ENCODE measurements at regions not wholly inside any gene's neighbourhood (a gene's known extent, or its start where the extent isn't known, plus 50 kb on each side); places are given as distances from the start of the nearest gene placed in this dataset.
"Not testable (repeated sequence)": the region's sequence is repeated elsewhere in the genome, so short reads cannot be mapped to it uniquely, and the experiment has no call there.

DNA sequence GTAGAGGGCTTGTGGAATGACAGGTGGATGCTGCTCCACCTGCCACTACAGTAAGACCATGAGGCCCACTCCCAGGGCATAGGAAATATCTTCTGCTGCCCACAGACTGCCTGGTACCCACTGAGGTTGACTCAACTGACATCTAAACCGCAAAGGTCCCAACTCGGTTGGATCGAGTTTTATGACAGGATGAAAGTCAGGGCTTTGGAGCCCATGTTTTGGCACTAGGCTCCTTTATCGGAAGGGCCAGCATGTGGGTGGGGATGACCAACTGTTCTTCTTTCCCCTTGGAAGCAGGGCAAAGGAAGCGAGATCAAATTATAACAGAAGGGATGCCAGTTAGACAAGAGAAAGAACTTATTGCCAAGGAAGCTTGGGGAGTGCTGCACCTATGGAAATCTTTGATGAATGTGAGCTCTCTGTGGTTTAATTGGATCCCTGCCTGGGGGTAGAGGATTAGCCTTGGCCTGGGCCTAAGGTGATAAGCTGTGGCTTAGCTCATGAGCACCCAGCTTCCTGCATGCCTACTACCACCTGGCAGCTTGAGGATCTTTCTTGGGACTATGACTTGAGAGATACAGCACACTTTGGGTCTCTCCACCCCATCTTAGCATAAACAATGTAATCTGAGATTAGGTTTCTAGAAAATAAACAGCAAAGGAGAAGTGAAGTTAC lies 121.8 kb downstream of the KCNA5 start:
- DNase-seq: no peak

- DNase-seq: no peak
Observed at GRCh38 chr12:5166976-5167375, 123.3 kb downstream of the KCNA5 start.

- no peak for DNase-seq
Observed at GRCh38 chr12:5168148-5168547, 124.5 kb downstream of the KCNA5 start.

- no peak for DNase-seq
Observed at GRCh38 chr12:5170844-5171243, 127.2 kb downstream of the KCNA5 start.

- DNase-seq: peak; percentile 38
Observed at GRCh38 chr12:5171701-5172100, 128.0 kb downstream of the KCNA5 start.

GRCh38 chr12:5172886-5173285 lies 129.2 kb downstream of the KCNA5 start:
- no peak for DNase-seq

GRCh38 chr12:5173511-5174011 lies 129.9 kb downstream of the KCNA5 start:
- no peak for DNase-seq

DNA sequence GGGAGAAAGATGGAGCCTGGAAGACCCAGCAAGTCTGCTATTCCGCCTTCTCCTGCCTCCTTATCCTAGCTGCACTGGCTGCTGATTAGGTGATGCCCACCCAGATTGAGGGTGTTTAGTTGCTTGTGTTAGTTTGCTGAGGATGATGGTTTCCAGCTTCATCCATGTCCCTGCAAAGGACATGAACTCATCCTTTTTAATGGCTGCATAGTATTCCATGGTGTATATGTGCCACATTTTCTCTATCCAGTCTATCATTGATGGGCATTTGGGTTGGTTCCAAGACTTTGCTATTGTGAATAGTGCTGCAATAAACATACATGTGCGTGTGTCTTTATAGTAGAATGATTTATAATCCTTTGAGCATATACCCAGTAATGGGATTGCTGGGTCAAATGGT lies 131.7 kb downstream of the KCNA5 start:
- not testable (repeated sequence) for DNase-seq

DNA sequence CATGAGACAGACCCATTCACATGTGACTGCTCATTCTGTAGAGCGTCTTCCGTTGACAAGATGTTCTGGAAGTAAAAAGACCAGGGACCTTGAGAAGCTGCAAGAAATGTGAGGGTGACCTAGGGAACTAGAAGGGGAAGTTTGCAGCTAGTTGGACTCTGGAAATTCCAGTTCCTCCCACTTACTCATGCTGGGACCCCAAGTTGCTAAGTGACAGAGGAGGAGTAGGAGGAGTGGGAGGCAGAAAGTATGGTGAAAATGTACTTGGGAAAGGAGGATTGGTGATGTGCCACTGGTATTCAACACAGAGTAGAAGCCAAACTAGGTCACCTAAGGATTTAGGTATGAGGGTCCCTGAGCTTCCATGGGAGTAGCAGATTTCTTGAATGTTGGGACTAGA lies 132.4 kb downstream of the KCNA5 start:
- no peak for DNase-seq

GRCh38 chr12:5177096-5177495 lies 133.4 kb downstream of the KCNA5 start:
- no peak for DNase-seq

DNA sequence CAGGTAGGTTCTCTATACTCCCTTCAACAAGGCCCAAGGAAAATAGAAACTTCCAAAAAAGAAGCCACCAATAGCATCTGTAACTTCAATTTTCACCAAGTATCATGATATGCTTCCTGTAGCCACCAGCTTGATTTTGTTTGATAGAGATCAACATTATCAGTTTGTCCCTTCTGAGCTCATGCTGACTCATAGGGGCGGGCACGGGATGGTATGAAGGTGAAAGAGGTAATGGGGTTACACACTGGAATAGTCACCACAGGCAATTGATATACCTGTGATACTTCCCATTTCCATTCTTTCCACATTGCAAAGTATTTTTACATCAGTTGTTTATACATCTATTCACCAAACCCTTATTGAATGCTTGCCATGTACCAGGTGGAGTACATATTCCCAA lies 134.1 kb downstream of the KCNA5 start:
- DNase-seq: no peak

DNA sequence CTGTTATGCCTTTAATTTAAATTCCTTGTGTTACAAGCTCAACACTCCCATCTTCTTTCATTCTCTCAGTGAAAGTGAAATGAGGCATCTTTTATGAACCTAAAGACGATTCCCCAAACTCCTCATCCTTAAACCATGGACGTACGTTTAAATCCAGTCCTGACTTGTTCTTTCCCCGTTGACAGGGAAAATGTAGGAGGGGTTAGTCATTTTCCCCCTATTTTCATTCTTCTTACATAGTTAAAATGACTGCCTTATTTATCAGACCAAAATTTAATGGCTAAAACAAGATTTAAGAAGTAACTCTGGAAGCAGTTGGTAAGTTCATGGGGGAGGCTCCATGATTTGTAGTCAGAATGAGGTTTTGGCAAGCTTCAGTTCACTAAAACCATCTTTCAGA lies 134.9 kb downstream of the KCNA5 start:
- DNase-seq: no peak

DNA sequence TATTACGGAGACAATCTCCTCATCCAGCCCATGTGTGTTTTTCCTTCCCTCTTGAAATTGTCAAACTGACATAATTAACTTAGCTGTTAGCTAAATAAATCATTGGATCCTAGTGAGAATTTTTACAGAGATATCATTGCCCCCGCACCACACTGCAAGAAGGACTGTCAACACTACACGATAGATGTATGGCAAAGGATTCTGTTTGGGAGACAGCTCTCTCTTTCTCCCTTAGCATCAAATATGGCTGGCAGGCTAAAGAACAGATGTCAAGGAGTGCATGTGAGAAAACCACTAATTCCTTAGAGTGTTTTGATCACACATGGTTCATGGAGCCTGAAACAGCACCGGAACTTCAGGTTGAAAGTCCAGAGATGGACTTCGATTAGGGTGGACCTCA lies 136.8 kb downstream of the KCNA5 start:
- DNase-seq: no peak

- DNase-seq: no peak
Observed at GRCh38 chr12:5184186-5184585, 140.5 kb downstream of the KCNA5 start.

GRCh38 chr12:5185435-5186069 lies 141.9 kb downstream of the KCNA5 start:
- no peak for DNase-seq

DNA sequence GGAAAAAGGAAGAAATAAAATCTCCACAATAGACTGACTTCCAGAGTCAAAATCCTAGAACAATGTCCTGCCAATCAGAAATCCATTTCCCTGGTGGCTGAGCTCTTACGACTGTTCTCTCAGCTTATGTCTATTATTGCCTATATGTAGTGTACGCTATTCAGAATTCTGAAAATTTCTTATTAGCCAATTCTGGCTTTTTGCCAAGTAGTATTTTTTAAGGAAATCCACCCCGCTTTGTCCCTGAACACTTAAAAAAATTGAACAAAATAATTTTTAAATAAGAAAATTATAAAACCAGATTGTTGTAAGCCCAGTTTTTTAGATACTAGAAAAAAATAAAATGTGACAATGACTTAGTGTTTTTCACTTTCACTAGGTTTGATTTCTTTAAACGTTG lies 143.0 kb downstream of the KCNA5 start:
- DNase-seq: no peak

DNA sequence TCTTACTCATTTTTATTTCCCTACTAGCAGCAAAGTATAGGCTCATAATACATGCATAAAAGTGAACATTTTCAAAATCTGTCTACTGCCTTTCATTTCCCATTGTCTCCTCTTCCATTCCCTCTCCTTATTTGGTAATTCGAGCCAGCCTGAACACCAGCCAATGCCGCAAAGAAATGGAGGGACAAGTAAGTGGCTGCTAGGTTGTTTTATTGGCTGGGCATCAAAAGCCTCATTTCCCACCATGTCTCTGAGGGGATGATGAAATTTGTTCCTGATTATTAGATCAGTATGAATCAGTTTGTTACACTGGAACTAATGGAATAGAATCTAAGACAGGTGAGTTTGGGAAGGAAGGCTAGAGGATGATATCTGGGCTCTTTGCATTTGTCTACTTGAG lies 143.5 kb downstream of the KCNA5 start:
- DNase-seq: no peak

DNA sequence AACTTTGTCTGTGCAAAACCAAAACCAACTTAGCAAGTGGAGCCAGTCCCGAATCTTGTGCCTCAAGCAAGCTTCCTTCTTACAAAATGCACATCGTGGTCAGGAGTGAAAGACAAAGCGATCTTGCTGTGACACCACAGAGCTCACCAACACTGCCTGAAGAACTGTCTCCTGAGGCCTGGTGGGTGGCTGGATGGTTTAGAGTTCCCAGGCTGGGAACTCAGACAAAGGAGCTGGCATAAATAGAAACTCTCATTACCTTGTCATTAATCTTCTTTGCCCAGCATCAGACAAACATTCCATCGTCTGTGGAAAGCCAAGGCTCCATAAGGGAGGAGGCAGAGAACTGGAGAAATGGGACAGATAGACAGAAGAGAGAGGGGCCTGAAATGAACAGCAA lies 144.8 kb downstream of the KCNA5 start:
- DNase-seq: no peak

- no peak for DNase-seq
Observed at GRCh38 chr12:5189173-5189572, 145.5 kb downstream of the KCNA5 start.

- no peak for DNase-seq
Observed at GRCh38 chr12:5191803-5192538, 148.3 kb downstream of the KCNA5 start.

DNA sequence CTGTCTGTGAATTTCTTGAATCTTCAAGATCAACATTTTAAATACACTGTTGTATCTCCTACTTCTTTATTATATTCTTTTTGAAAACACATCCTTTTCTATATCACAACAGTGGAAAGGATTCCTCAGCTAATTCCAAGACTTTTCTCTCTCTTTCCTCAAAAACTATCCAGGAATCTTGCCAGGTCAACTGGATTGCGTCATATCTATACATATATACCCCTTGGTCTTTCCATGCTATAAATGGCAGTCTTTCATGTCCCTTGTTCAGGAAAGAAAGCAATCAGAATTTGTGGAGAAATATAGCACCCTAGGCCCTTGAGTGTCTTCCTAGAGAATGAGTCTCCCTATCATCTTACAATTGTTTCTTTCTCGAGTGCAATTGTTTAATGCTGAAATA lies 149.0 kb downstream of the KCNA5 start:
- no peak for DNase-seq

GRCh38 chr12:5194306-5194705 lies 150.6 kb downstream of the KCNA5 start:
- DNase-seq: no peak

DNA sequence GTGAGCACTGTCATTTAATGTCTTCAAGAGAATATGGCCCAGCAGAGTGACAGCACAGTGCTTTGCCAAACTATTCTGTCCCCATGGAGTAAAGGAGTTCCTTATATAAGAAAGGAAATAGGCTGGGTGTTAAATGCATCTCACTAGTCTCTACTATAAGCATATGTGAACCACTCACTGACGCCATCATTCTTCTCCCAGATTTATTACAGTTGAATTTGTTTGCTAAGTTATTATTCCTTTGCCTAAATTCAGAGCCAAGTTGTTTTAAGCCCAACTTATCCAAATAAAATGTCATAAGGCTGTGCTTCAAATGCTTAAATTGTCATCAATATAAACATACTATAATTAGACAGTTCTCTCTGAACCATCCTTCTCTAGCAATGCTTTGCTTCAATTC lies 151.6 kb downstream of the KCNA5 start:
- no peak for DNase-seq

Data from muscle of arm (tissue), 1 donor.